IPS-15b (cell line): ENCODE measurements at regions not wholly inside any gene's neighbourhood (a gene's known extent, or its start where the extent isn't known, plus 50 kb on each side); places are given as distances from the start of the nearest gene placed in this dataset.
"Not testable (repeated sequence)": the region's sequence is repeated elsewhere in the genome, so short reads cannot be mapped to it uniquely, and the experiment has no call there.

ENCODE experiments used
- H3K27me3 ChIP-seq: one replicate; pipeline ENCODE4 v1.6.1; 2013; ENCODE audit warnings: low read length; ENCODE audit not compliant: control insufficient read depth, insufficient read depth
- H3K36me3 ChIP-seq: one replicate; pipeline ENCODE4 v1.6.1; 2013; ENCODE audit warnings: low read length; ENCODE audit not compliant: control insufficient read depth, insufficient read depth
- H3K4me1 ChIP-seq: one replicate; pipeline ENCODE4 v1.6.1; 2013; ENCODE audit warnings: mild to moderate bottlenecking, low read length; ENCODE audit not compliant: control insufficient read depth, insufficient read depth
- H3K4me3 ChIP-seq: one replicate; pipeline ENCODE4 v1.5.1; 2013; ENCODE audit warnings: low read depth, low read length
- H3K9ac ChIP-seq: one replicate; pipeline ENCODE4 v1.6.1; 2013; ENCODE audit warnings: low read depth, mild to moderate bottlenecking, low read length
- H3K9me3 ChIP-seq: one replicate; pipeline ENCODE4 v1.6.1; 2013; ENCODE audit warnings: mild to moderate bottlenecking, low read length; ENCODE audit not compliant: control insufficient read depth, insufficient read depth

DNA sequence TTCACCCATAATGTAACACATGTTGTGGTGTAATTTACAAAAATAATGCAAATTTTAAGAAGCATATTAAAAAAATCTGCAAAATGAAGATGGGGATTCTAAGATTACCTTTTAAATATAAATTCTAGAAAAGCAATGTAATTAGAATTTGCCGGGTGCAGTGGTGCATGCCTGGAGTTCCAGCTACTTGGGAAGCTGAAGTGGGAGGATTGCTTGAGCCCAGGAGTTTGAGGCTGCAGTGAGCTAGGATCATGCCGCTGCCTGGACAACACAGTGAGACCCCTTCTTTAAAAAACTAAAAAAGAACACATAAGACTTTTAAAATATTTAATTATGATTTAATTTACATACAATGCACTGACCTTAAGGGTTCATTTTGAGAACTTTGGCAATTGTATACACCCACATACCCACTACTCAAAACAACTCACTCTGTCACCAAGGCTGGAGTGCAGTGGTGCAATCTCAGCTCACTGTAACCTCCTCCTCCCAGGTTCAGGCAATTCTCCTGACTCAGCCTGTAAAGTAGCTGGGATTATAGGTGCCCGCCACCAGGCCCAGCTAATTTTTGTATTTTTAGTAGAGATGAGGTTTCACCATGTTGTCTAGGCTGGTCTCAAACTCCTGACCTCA lies 134.0 kb upstream of the TBL1XR1 start:
- Histone ChIP-seq H3K27me3 (no peaks in the 10 kb centered on the region), H3K4me1 (no peaks in the 10 kb centered on the region), H3K36me3 (no peaks in the 10 kb centered on the region), H3K9me3 (no peaks in the 10 kb centered on the region), H3K4me3 (no peak overlapping the region), H3K9ac (no peak overlapping the region)

- Histone ChIP-seq H3K9me3 (no peaks in the 10 kb centered on the region), H3K4me1 (no peaks in the 10 kb centered on the region), H3K4me3 (no peak overlapping the region), H3K9ac (no peak overlapping the region), H3K27me3 (no peaks in the 10 kb centered on the region), H3K36me3 (no peaks in the 10 kb centered on the region)
Measured at GRCh38 chr3:177332955-177333354, 135.7 kb upstream of the TBL1XR1 start.

- Histone ChIP-seq H3K27me3 (no peaks in the 10 kb centered on the region), H3K36me3 (no peaks in the 10 kb centered on the region), H3K4me3 (no peak overlapping the region), H3K4me1 (no peaks in the 10 kb centered on the region), H3K9ac (no peak overlapping the region), H3K9me3 (no peaks in the 10 kb centered on the region)
Measured at GRCh38 chr3:177333533-177334520, 136.5 kb upstream of the TBL1XR1 start.

- H3K4me1 ChIP-seq: no peaks in the 10 kb centered on the region
- H3K27me3 ChIP-seq: no peaks in the 10 kb centered on the region
- H3K36me3 ChIP-seq: no peaks in the 10 kb centered on the region
- H3K9ac ChIP-seq: no peak overlapping the region
- no peak overlapping the region for H3K4me3 ChIP-seq
- no peaks in the 10 kb centered on the region for H3K9me3 ChIP-seq
Measured at GRCh38 chr3:177334803-177335202, 137.5 kb upstream of the TBL1XR1 start.

DNA sequence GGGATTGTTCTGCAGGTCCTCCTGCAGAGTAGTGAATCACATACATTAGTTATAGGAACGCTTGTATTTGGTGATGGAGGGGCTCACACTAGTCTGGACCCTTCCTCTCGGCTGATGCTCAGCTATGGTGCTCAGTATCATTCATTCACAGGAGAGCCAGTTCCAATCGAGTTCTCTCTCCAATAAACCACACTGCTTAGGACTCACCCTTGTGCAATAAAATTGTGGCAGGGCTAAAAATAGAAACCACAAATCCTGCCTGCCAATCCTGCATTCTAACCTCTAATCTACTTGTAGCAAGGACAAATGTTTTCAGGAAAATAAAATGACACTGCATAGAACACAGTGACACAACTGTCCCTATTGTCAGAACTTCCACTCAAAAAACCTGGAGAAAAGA lies 138.4 kb upstream of the TBL1XR1 start:
- Histone ChIP-seq H3K27me3 (peaks cover 3% of the 10 kb centered on the region), H3K4me3 (no peak overlapping the region), H3K36me3 (no peaks in the 10 kb centered on the region), H3K9me3 (no peaks in the 10 kb centered on the region), H3K4me1 (no peaks in the 10 kb centered on the region), H3K9ac (no peak overlapping the region)

DNA sequence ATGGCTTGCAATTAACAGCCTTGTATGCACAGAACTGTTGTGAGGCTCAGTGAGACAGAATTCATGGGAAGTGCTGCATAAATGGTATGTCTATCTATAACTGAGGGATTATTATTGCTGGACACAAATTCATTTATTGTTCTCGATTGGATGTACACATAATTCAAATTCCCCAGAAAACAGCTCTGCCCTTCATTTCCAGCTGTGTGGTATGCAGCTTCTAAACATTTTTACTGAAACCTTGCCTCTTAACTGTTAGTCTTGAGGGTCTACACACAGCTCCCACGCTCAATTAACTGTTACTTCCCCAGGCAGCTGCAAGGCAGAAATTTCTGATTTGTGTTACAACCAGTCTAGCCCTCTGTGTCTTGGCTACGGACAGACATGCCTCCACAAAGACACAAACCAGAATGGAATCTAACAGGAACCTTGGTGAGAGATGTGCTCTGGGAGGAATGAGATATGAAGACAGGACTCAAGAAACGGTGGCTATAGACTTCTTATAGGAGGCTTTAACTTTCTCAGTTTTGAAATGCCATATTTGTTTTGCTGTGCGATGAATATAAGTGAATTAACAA lies 139.7 kb upstream of the TBL1XR1 start:
- Histone ChIP-seq H3K9ac (no peak overlapping the region), H3K4me3 (no peak overlapping the region), H3K4me1 (no peaks in the 10 kb centered on the region), H3K36me3 (no peaks in the 10 kb centered on the region), H3K27me3 (peaks cover 6% of the 10 kb centered on the region), H3K9me3 (no peaks in the 10 kb centered on the region)

- Histone ChIP-seq H3K36me3 (no peaks in the 10 kb centered on the region), H3K9me3 (no peaks in the 10 kb centered on the region), H3K9ac (no peak overlapping the region), H3K27me3 (peaks cover 13% of the 10 kb centered on the region), H3K4me3 (no peak overlapping the region), H3K4me1 (no peaks in the 10 kb centered on the region)
Measured at GRCh38 chr3:177337541-177338331, 140.5 kb upstream of the TBL1XR1 start.

DNA sequence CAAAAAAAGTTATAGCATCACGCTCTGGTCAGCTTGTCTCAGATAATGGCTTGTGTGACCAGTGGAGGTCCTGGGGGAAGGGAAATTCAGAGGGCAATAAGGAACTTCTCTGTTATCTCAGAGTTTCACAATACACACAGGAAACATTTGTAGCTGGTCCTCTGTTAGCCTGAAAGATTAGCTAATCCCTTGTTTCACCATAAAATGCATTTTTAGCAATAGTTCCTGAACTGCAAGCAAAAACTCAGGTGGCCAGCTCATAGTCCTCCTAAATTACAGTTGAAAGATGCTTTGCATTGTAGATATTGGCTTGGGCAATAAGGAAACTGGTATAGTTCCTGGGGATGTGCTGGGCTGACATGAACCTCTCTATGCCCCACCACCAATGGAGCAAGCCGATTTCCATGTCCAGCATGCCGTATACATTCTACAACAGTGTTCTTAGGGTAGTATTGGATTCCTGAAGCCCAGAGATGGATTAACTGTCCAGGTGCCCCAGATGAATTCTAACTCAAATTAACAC lies 141.5 kb upstream of the TBL1XR1 start:
- H3K4me1 ChIP-seq: no peaks in the 10 kb centered on the region
- H3K36me3 ChIP-seq: no peaks in the 10 kb centered on the region
- no peak overlapping the region for H3K4me3 ChIP-seq
- no peak overlapping the region for H3K9ac ChIP-seq
- H3K27me3 ChIP-seq: peaks cover 23% of the 10 kb centered on the region
- H3K9me3 ChIP-seq: no peaks in the 10 kb centered on the region

- H3K4me3 ChIP-seq, H3K9ac ChIP-seq, H3K4me1 ChIP-seq, H3K9me3 ChIP-seq, H3K36me3 ChIP-seq: not testable (repeated sequence)
- peaks cover 28% of the 10 kb centered on the region for H3K27me3 ChIP-seq
Measured at GRCh38 chr3:177339220-177339703, 142.0 kb upstream of the TBL1XR1 start.

GRCh38 chr3:177340243-177340830 lies 143.1 kb upstream of the TBL1XR1 start:
- Histone ChIP-seq H3K27me3 (peaks cover 30% of the 10 kb centered on the region), H3K9me3 (no peaks in the 10 kb centered on the region), H3K36me3 (no peaks in the 10 kb centered on the region), H3K4me1 (peaks cover 5% of the 10 kb centered on the region), H3K4me3 (no peak overlapping the region), H3K9ac (no peak overlapping the region)
